Astrocyte (in vitro differentiated cells and primary cell): ENCODE measurements at regions not wholly inside any gene's neighbourhood (a gene's known extent, or its start where the extent isn't known, plus 50 kb on each side); places are given as distances from the start of the nearest gene placed in this dataset.

Source experiments
- DNase-seq: peaks from one replicate; pipeline ENCODE4 v3.0.0-alpha.2; 2010; ENCODE audit warnings: low read depth
- FAIRE-seq: peaks from 2 replicates; lab custom pipeline; 2011; peaks lifted over from hg19 to GRCh38; lab: Jason Lieb, UNC
- H2AFZ ChIP-seq: 2 replicates; pipeline ENCODE4 v1.6.0; 2012; ENCODE audit warnings: low read depth, low read length, inconsistent platforms
- H3K27ac ChIP-seq: 2 replicates; pipeline ENCODE4 v1.5.1; 2011; ENCODE audit warnings: low read depth, low read length, inconsistent platforms
- H3K27me3 ChIP-seq: 2 replicates; pipeline ENCODE4 v1.6.0; 2011; ENCODE audit warnings: low read length, inconsistent platforms; ENCODE audit not compliant: insufficient read depth
- H3K36me3 ChIP-seq: 2 replicates; pipeline ENCODE4 v1.5.1; 2011; ENCODE audit warnings: low read length, inconsistent platforms; ENCODE audit not compliant: insufficient read depth
- H3K4me1 ChIP-seq: 2 replicates; pipeline ENCODE4 v1.5.1; 2011; ENCODE audit warnings: low read length, inconsistent platforms; ENCODE audit not compliant: insufficient read depth
- H3K4me2 ChIP-seq: 2 replicates; pipeline ENCODE4 v1.6.0; 2012; ENCODE audit warnings: low read length, inconsistent platforms
- H3K4me3 ChIP-seq: 2 replicates; pipeline ENCODE4 v1.5.1; 2011; ENCODE audit warnings: low read depth, mild to moderate bottlenecking, low read length, inconsistent platforms; ENCODE audit not compliant: insufficient read depth
- H3K79me2 ChIP-seq: 2 replicates; pipeline ENCODE4 v1.6.0; 2012; ENCODE audit warnings: mild to moderate bottlenecking, low read length, inconsistent platforms; ENCODE audit not compliant: insufficient read depth
- H3K9ac ChIP-seq: 2 replicates; pipeline ENCODE4 v1.6.0; 2012; ENCODE audit warnings: mild to moderate bottlenecking, low read length, inconsistent platforms
- H3K9me3 ChIP-seq: 2 replicates; pipeline ENCODE4 v1.5.1; 2012; ENCODE audit warnings: low read depth, mild to moderate bottlenecking, low read length, inconsistent platforms; ENCODE audit not compliant: insufficient read depth
- H4K20me1 ChIP-seq: 2 replicates; pipeline ENCODE4 v1.6.0; 2012; ENCODE audit warnings: low read length, inconsistent platforms; ENCODE audit not compliant: insufficient read depth
- H3K27ac Mint-ChIP-seq: one replicate; pipeline ENCODE4 v1.8.0; 2021; ENCODE audit warnings: mild to moderate bottlenecking, mixed read lengths; ENCODE audit not compliant: unreplicated experiment
- H3K27me3 Mint-ChIP-seq: one replicate; pipeline ENCODE4 v1.8.0; 2021; ENCODE audit warnings: low read depth, mixed read lengths; ENCODE audit not compliant: unreplicated experiment
- H3K36me3 Mint-ChIP-seq: one replicate; pipeline ENCODE4 v1.8.0; 2021; ENCODE audit warnings: low read depth, mixed read lengths; ENCODE audit not compliant: unreplicated experiment
- H3K4me1 Mint-ChIP-seq: one replicate; pipeline ENCODE4 v1.8.0; 2021; ENCODE audit warnings: low read depth, mixed read lengths; ENCODE audit not compliant: unreplicated experiment
- H3K4me3 Mint-ChIP-seq: one replicate; pipeline ENCODE4 v1.8.0; 2021; ENCODE audit warnings: mild to moderate bottlenecking, moderate library complexity, mixed read lengths; ENCODE audit not compliant: unreplicated experiment
- H3K9me3 Mint-ChIP-seq: one replicate; pipeline ENCODE4 v1.8.0; 2021; ENCODE audit warnings: mild to moderate bottlenecking, mixed read lengths; ENCODE audit not compliant: unreplicated experiment
- CTCF ChIP-seq: IDR thresholded peaks from 2 replicates; pipeline ENCODE4 v1.5.1; 2011; ENCODE audit warnings: low read depth, mild to moderate bottlenecking, inconsistent platforms, low read length, moderate library complexity; ENCODE audit not compliant: insufficient read depth
- EZH2 ChIP-seq: IDR thresholded peaks from 2 replicates; pipeline ENCODE4 v1.6.1; 2012; ENCODE audit warnings: mild to moderate bottlenecking, low read length, inconsistent platforms; ENCODE audit not compliant: insufficient read depth

- Mint-ChIP-seq H3K27me3 (peaks cover 5% of the 10 kb centered on the region), H3K9me3 (no peaks in the 10 kb centered on the region), H3K36me3 (no peaks in the 10 kb centered on the region), H3K4me1 (no peaks in the 10 kb centered on the region), H3K4me3 (no peak overlapping the region), H3K27ac (no peak overlapping the region)
- Histone ChIP-seq H3K4me3 (no peak overlapping the region), H3K9ac (no peak overlapping the region), H4K20me1 (no peaks in the 10 kb centered on the region), H2AFZ (peak overlapping the region; percentile 13), H3K79me2 (no peaks in the 10 kb centered on the region), H3K4me2 (peak overlapping the region; percentile 45), H3K27ac (no peak overlapping the region), H3K36me3 (no peaks in the 10 kb centered on the region), H3K4me1 (no peaks in the 10 kb centered on the region), H3K9me3 (no peaks in the 10 kb centered on the region), H3K27me3 (no peaks in the 10 kb centered on the region)
- peak; percentile 51 for DNase-seq
- TF ChIP-seq CTCF (peak; percentile 94), EZH2 (no peak)
- FAIRE-seq = no peak
Observed at GRCh38 chr6:25070547-25071366, 135.0 kb upstream of the RIPOR2 start.

DNA sequence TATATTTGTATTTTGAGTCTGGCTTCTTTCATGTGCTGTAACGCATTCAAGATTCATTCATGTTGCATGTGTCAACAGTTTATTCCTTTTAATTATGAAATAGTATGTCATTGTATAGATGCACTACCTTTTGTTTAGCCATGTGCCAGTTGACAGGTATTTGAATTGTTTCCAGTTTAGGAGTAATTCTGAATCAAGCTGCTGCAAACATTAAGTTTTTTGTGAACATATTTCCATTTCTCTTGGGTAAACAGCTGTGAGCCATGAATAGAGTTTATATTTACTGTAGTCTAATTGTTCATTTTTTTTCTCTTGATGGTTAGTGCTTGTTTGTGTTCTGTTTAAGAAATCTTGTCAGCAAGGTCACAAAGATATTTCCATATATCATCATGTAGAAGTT, 142.4 kb upstream of the RIPOR2 start:
- H3K27me3 Mint-ChIP-seq = peaks cover 2% of the 10 kb centered on the region
- H3K27ac Mint-ChIP-seq = no peak overlapping the region
- Histone ChIP-seq H3K27me3 (no peaks in the 10 kb centered on the region), H3K79me2 (no peaks in the 10 kb centered on the region), H3K4me3 (no peak overlapping the region), H3K9me3 (no peaks in the 10 kb centered on the region), H3K4me1 (no peaks in the 10 kb centered on the region), H3K9ac (no peak overlapping the region), H3K36me3 (no peaks in the 10 kb centered on the region), H3K27ac (no peak overlapping the region), H2AFZ (no peak overlapping the region), H4K20me1 (no peaks in the 10 kb centered on the region), H3K4me2 (no peak overlapping the region)
- H3K4me3 Mint-ChIP-seq = no peak overlapping the region
- no peak for FAIRE-seq
- DNase-seq = no peak
- H3K4me1 Mint-ChIP-seq = peaks cover 5% of the 10 kb centered on the region
- H3K9me3 Mint-ChIP-seq = no peaks in the 10 kb centered on the region
- no peak for TF ChIP-seq CTCF
- TF ChIP-seq EZH2 = no peak
- H3K36me3 Mint-ChIP-seq = no peaks in the 10 kb centered on the region
